ENCODE measurements at regions not wholly inside any gene's neighbourhood (a gene's known extent, or its start where the extent isn't known, plus 50 kb on each side); places are given as distances from the start of the nearest gene placed in this dataset.

DNA sequence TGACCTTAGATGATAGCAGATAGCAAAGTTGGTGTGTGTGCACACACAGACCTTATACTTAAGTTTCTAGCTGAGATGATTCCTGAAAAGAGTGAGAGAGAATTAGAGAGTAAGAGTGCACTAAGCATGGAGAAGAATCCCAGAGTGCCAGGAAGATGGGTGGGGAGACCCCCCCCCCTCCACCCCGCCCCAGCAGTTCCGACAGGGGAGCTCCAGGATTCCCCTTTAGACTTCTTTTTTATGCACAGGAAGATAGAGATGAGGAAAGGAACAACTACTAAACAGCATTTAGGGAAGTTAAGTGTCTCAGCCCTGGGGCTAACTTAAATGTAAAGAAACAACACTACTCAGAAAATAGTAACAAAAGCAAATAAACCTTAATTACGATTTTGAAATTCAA, 878.0 kb upstream of the GOT2 start:
- Histone ChIP-seq H3K4me1 (ENCODE audit: control insufficient read depth, insufficient read depth, low read length) (no peaks in the 10 kb centered on the region), H3K36me3 (ENCODE audit: control insufficient read depth in 2 of 2, insufficient read depth in 2 of 2, low read length in 1 of 2) (no peaks in the 10 kb centered on the region), H3K27me3 (replicated peaks in 1 of 2; ENCODE audit: control insufficient read depth in 2 of 2, insufficient read depth in 2 of 2, low read length in 1 of 2) (no peaks in the 10 kb centered on the region), H3K4me2 (ENCODE audit: control insufficient read depth, insufficient read depth) (no peak overlapping the region), H4K20me1 (ENCODE audit: control insufficient read depth, insufficient read depth) (no peaks in the 10 kb centered on the region), H3K27ac (ENCODE audit: control insufficient read depth, insufficient read depth) (no peak overlapping the region), H2AFZ (ENCODE audit: control insufficient read depth, low read depth, low read length) (no peak overlapping the region), H3K9me3 (replicated peaks; ENCODE audit: control insufficient read depth, insufficient read depth, low read length) (no peaks in the 10 kb centered on the region), H3K4me3 (no peak overlapping the region), H3K9ac (ENCODE audit: control insufficient read depth, insufficient read depth, low read length) (no peak overlapping the region), H3K79me2 (ENCODE audit: control insufficient read depth, insufficient read depth, low read length) (no peaks in the 10 kb centered on the region)
- TF ChIP-seq ZNF274 (IDR thresholded peaks at IDR 0.05; ENCODE audit: insufficient read depth, insufficient read length) (no peak), NR2C2 (IDR thresholded peaks at IDR 0.05; ENCODE audit: borderline replicate concordance, control insufficient read depth, insufficient read length, low read depth) (no peak), STAT1 (conservative IDR thresholded peaks at IDR 0.05) (no peak), IRF4 (IDR thresholded peaks at IDR 0.05; ENCODE audit: low read depth, low read length) (no peak), GATAD2B (conservative IDR thresholded peaks at IDR 0.05; ENCODE audit: low read depth) (no peak), MYC (IDR thresholded peaks at IDR 0.05; ENCODE audit: insufficient read depth, insufficient read length, insufficient replicate concordance, low read length, severe bottlenecking) (no peak)
- TF ChIP-seq, protein P1, sequence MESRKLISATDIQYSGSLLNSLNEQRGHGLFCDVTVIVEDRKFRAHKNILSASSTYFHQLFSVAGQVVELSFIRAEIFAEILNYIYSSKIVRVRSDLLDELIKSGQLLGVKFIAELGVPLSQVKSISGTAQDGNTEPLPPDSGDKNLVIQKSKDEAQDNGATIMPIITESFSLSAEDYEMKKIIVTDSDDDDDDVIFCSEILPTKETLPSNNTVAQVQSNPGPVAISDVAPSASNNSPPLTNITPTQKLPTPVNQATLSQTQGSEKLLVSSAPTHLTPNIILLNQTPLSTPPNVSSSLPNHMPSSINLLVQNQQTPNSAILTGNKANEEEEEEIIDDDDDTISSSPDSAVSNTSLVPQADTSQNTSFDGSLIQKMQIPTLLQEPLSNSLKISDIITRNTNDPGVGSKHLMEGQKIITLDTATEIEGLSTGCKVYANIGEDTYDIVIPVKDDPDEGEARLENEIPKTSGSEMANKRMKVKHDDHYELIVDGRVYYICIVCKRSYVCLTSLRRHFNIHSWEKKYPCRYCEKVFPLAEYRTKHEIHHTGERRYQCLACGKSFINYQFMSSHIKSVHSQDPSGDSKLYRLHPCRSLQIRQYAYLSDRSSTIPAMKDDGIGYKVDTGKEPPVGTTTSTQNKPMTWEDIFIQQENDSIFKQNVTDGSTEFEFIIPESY (IDR thresholded peaks at IDR 0.05): no peak
- TF ChIP-seq, protein P2, sequence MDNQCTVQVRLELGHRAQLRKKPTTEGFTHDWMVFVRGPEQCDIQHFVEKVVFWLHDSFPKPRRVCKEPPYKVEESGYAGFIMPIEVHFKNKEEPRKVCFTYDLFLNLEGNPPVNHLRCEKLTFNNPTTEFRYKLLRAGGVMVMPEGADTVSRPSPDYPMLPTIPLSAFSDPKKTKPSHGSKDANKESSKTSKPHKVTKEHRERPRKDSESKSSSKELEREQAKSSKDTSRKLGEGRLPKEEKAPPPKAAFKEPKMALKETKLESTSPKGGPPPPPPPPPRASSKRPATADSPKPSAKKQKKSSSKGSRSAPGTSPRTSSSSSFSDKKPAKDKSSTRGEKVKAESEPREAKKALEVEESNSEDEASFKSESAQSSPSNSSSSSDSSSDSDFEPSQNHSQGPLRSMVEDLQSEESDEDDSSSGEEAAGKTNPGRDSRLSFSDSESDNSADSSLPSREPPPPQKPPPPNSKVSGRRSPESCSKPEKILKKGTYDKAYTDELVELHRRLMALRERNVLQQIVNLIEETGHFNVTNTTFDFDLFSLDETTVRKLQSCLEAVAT (IDR thresholded peaks at IDR 0.05): no peak
- TF ChIP-seq, protein P3, sequence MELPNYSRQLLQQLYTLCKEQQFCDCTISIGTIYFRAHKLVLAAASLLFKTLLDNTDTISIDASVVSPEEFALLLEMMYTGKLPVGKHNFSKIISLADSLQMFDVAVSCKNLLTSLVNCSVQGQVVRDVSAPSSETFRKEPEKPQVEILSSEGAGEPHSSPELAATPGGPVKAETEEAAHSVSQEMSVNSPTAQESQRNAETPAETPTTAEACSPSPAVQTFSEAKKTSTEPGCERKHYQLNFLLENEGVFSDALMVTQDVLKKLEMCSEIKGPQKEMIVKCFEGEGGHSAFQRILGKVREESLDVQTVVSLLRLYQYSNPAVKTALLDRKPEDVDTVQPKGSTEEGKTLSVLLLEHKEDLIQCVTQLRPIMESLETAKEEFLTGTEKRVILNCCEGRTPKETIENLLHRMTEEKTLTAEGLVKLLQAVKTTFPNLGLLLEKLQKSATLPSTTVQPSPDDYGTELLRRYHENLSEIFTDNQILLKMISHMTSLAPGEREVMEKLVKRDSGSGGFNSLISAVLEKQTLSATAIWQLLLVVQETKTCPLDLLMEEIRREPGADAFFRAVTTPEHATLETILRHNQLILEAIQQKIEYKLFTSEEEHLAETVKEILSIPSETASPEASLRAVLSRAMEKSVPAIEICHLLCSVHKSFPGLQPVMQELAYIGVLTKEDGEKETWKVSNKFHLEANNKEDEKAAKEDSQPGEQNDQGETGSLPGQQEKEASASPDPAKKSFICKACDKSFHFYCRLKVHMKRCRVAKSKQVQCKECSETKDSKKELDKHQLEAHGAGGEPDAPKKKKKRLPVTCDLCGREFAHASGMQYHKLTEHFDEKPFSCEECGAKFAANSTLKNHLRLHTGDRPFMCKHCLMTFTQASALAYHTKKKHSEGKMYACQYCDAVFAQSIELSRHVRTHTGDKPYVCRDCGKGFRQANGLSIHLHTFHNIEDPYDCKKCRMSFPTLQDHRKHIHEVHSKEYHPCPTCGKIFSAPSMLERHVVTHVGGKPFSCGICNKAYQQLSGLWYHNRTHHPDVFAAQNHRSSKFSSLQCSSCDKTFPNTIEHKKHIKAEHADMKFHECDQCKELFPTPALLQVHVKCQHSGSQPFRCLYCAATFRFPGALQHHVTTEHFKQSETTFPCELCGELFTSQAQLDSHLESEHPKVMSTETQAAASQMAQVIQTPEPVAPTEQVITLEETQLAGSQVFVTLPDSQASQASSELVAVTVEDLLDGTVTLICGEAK (IDR thresholded peaks at IDR 0.05; ENCODE audit: borderline replicate concordance): no peak
- POLR2A ChIA-PET: no interaction called here
- BruUV-seq (replicated peaks): no TSS peak
- in situ Hi-C loops (cut with MboI) (no loop called here), intact Hi-C loops (cut with micrococcal nuclease; ENCODE audit: unreplicated experiment) (no loop called here)
- DNase-seq (ENCODE audit: low read depth, low spot score) (no peak), FAIRE-seq (no peak), ATAC-seq (no peak)
- 0% methylated on average over 3 of the region's 3 CpGs for WGBS (ENCODE audit: insufficient coverage, insufficient replicate concordance, low lambda C conversion rate, missing lambda C conversion rate)
- CTCF ChIA-PET: no interaction called here
- RAD21 ChIA-PET (ENCODE audit: unreplicated experiment): no interaction called here
- SMC1A ChIA-PET (ENCODE audit: uncharacterized antibody, unreplicated experiment): no interaction called here
